Suppressor macrophage treated with lipopolysaccharide for 4 hours (primary cell): ENCODE measurements at regions not wholly inside any gene's neighbourhood (a gene's known extent, or its start where the extent isn't known, plus 50 kb on each side); places are given as distances from the start of the nearest gene placed in this dataset.
"Not testable (repeated sequence)": the region's sequence is repeated elsewhere in the genome, so short reads cannot be mapped to it uniquely, and the experiment has no call there.

Experiments used
- DNase-seq: peaks from one replicate; pipeline ENCODE4 v3.0.0-alpha.2; 2020

DNA sequence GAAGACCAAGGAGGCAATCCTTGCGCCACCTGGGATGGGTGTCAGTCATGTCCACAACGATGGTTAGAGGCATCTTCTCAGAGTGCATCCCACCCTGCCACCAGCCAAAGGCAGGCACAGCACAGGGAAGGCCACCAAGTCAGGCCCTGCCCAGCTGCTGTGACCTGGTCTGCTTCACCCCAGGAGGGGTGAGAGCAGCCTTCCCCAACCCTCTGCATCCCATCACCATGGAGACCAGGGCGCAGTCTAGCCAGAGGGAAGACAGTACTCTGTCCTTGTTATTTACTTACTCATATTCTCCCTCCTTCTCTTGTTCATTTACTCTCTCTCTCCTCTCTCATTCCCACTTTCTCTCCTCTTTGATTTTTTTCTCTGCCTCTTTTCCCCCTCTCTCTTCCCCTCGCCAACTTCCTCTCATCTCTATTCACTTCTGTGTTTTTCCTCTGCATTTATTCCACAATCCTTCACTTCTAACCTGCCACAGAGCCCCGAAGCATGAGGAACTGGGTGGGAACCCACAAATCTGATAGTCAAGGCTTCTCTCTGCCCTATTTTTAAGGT is 749.4 kb downstream of the UQCRFS1 start:
- DNase-seq, result no peak

DNA sequence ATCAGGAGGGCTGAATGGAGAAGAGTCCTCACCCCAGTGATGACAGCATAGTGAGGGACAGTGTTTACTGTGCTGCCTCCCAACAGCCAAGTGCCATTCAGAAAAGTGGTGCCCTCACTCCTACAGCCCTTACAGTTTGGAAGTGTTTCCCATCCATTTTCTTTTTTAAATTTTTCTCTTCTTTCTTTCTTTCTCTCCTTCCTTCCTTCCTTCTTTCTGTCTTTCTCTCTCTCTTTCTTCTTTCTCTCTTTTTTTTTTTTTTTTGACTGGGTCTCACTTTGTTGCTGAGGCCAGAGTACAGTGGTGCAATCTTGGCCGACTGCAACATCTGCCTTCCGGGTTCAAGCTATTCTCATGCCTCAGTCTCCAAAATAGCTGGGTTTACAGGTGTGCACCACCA is 755.3 kb downstream of the UQCRFS1 start:
- no peak for DNase-seq

DNA sequence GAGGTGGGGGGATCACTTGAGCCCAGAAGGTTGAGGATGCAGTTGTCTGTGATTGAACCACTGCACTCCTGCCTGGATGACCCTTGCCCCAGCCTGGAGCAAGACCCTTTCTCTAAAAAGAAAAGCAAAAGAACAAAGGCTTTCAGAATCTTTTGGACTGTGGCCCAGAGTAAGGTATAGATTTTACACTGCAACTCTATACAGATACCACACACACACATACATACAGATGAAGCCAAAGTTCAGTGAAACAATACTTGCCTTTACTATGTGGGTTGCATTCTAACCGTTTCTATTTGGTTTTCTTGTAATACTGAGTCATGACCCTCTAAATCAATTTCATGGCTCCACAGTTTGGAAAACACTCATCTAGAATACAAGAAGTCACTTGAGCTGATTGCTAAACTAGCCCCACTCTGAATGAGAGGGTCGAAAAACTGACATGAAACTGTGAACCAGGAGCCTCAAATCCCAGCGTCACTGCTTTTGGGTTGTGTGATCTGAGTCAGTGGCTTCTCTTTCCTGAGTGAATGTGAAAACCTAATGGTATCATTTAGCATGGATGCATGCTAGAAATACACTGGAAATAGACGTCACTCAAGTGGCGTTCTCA is 756.1 kb downstream of the UQCRFS1 start:
- DNase-seq, result no peak

DNA sequence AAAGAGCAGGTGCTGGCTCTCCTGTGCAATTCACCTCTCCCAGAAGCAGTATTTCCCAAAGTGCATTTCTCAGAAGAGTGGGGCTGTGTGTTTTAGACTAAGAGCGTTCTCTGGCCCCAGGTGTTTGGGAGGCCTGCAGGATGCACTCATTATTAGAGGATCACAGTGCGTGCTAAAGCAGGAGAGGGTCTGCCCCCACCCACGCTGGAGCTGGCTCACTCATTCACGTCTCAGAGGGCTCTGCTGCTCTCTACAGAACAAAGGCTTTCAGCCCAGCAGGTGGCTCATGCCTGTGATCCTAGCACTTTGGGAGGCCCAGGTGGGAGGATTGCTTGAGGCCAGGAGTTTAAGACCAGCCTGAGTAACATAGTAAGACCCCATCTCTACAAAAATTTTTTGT is 756.7 kb downstream of the UQCRFS1 start:
- DNase-seq, result no peak

DNA sequence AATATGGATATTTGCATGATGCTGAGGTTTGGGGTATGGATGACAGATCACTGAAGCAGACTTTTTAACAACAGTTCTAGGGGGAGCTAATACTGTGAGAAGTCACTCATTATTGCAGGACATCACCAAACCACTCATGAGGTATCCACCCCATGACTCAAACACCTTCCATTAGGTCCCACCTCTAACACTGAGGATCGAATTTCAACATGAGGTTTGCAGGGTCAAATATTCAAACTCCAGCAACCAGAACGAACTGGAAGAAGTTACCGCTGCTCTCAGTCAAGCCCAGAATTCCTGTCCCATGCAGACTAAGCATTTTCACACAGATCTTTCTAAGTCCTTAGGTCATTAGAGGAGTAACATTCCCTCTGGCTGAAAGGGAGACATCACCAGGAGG is 758.9 kb downstream of the UQCRFS1 start:
- no peak for DNase-seq

DNA sequence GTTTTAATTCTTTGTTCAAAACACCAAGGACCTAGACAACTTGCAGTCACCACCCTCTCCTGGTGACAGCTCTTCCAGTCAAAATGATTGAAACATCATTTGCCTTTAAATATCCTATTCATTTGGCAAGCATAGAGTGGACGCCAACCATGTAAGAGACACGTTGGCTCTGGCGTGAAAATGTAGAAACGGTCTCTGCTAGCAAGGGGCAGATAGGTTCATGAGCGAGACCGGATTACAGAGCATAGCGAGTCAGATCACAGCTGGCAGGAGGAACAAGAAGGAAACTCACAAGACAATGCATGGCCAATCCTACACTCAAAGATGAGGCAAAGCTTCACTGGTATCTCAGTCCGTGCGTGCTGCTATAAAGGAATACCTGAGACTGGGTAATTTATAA is 759.5 kb downstream of the UQCRFS1 start:
- DNase-seq, result no peak

DNA sequence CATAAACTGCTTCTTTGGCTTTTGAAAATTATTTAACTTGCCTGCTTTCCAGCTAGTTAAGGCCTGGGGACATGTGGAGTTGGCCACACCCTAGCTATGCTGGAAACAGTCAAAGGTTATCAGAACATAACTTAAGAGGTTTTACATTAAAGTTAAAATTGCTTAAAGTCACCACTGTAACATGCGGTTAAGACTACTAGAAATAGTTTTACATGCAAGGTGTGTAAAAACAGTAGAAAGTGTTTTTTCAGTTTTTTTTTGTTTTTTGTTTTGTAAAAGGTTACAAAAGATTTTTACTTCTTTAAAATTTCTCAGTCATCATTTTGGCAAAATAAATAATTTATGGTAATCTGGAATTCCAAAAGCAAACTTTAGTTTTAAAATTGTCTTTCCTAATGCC is 763.1 kb downstream of the UQCRFS1 start:
- DNase-seq, result no peak

DNA sequence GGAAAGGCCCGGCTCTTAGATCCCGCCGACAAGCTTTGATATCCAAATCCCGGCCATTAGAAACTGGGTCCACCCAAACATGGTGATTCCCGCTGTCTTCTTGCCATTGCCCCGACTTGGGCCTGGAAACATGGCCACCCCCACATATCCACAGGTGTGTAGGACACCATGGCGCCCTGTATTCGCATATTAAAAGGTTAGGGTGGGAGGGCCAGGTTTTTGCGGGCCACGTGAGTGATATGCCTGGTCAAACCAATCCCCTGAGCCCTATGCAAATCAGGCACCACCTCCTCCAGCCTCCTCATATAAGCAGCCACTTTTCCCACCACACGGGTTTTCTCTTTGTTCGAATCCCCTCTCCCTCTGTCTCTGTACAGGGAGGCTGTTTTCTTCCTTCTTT is 766.4 kb downstream of the UQCRFS1 start:
- DNase-seq, result no peak

DNA sequence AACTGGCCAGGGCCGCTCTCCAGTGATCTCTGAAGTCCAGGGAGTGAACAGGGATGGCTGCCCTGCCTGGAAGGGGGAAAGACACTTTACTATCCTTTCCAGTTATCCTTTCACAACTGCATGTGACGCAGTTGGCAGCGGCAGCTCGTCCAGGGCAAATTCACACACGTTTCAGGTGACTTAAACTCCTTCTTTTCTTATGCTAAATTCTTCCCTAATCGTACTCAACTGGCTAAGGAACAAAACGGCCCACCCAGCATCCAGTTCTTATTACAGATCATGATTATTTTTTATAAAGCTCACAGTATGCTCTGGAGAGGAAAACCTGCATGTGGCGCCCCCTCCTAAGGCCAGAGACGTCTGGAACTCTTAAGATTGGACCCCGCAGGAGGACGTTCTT is 767.1 kb downstream of the UQCRFS1 start:
- DNase-seq, result no peak

DNA sequence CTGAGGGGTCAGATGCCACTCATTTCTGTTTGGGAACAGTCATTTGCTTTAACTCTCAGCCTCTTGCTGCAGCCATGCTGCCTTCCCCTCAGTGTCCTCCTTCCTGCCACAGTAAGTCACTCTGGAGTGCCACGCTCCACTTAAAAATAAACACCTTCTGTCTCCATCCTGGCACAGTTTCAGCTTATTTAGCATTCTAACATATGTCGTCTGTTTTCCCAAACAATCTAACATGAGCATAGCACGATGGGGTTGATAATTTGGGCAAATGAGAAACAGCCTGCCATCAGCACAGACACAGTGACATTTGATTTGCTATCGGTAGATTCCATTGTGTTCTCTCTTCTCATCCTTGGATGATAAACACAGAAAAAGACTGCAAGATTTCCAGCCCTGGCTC is 768.6 kb downstream of the UQCRFS1 start:
- DNase-seq, result no peak

DNA sequence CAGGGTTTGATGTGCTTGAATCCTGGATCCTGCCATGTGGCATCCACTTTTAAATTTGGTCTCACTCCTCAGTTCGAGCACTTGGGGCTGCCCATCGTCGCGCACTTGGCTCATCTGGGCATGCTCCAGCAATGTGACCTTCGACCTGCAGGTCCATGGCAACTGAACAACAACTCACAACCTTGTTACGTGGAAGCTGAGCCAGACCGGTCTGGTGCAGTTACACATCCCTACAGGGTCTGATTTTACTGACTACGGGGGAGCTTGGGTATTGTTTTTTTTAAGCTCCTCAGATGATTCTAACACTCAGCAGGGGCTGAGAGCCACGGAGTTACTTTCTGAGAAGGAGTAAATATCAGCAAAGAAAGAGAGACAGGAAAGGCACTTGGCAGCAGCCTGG is 769.6 kb downstream of the UQCRFS1 start:
- DNase-seq, result no peak

DNA sequence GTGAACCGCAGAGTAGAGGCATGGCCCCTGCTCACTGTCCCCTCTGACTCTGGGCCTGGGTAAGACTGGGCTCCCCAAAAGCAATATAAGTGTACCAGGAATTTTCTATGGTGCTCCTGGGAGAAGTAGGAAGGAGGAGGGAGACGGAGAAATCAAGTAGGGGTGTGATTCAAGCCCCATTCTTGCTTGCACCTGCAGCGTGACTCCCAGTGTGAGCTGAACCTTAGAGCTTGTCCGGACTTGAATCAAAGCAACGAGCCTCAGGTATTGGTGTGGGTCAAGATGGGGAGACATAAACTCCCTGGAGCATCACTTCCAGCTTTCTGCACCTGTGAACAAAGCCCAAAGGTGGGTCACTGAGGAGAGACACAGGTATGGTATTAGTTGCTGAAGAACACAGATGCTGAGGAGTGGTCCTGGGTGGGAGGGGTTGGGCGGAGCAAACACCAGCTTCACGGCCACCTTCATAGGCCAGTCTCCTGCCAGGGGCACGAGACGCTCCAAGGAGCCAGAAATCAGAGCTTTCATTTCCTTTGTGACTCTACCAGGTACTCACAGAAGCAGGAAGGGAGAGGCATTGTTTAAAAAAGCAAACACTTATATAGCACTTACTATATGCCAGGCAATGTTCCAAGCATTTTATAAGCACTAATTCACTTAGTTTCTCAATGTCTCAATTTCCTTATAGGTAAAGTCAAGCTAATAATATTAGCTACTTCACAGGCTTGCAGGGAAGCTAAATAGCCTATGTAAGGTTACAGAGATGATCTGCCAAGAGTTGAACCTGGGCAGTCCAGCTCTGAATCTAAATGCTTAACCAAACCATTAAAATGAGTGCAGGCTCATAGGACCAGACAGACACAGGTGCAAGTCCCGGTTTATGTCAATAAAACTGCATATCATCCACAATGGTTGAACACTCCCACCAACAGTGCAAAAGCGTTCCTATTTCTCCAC is 775.3 kb downstream of the UQCRFS1 start:
- DNase-seq, result no peak

DNA sequence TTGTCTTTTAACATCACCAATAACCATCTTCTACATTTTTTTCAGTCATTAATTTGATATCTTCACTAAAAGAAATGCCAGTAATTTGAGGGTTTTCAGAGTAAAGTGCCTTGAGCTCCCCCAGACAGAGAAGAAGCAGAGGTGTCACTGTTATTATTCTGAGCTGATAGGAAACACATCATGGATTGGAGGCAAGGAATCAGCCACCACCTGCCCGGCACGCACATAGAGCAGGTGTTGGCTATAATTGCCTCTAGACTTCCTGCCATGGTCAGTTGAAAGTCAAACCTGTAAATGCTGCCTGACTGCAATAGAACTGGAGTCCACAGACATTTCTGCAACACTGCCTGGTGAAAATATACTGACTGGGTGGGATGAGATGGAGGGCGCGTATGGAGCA is 776.6 kb downstream of the UQCRFS1 start:
- no peak for DNase-seq

DNA sequence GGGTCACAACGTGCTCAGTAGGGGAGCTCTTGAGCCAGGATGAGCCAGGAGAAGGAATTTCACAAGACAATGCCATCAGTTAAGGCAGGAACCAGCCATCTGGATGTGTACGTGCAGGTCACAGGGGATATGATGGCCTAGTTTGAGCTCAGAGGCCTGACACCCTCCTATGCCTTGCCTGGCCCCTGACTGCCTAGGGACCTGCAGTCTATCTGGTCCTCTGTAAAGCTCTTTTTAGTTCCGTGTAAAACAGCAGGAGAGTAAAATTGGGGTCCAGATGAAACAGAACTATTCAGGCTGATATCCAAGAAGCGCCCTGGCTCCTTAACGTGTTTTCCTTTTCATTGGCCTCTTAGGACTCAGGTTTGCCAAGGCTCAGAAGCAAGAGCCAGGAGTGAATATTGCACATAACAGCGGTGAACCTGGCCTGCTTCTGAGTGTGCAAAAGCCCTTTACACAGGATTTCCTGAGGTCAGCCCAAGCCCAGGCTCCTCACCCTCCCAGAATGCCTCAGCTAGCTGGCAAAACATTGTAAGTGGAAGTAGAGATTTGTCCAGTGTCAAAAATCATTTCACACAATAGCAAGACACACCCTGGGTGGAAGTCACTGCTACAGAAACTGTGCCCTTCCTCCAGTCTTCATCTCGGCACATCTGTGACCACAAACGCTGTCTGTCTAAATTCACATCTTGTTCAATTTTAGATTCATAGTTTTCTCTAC is 777.2 kb downstream of the UQCRFS1 start:
- no peak for DNase-seq

DNA sequence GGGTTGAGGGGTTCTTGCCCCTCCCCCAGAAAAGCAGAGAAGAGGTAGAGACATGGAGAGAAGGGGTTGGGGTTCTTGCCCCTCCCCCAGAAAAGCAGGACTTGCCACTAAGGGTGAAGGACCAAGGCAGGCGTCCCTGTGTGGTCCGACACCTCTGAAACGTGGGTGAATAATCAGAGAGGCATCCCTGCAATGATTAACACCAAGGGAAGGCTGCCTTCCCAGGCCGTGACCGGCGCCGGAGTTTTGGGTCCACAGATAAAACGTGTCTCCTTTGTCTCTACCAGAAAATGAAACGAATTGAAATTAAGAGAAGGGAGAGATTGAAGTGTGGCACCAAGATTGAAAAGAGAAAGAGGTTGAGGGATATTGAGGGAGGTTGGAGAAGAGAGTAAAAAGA is 778.2 kb downstream of the UQCRFS1 start:
- DNase-seq, result not testable (repeated sequence)

DNA sequence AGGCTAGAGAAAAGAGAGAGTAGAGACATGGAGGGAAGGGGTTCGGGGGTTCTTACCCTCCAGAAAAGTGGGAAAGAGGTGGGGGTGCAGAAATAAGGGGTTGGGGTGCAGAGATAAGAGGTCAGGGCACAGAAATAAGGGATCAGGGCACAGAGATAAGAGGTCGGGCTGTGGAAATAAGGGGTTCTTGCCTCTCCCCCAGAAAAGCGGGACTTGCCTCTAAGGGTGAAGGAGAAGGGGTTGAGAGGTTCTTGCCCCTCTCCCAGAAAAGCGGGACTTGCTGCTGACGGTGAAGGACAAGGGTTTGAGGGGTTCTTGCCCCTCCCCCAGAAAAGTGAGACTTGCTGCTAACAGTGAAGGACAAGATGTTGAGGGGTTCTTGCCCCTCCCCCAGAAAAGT is 778.6 kb downstream of the UQCRFS1 start:
- DNase-seq, result not testable (repeated sequence)

DNA sequence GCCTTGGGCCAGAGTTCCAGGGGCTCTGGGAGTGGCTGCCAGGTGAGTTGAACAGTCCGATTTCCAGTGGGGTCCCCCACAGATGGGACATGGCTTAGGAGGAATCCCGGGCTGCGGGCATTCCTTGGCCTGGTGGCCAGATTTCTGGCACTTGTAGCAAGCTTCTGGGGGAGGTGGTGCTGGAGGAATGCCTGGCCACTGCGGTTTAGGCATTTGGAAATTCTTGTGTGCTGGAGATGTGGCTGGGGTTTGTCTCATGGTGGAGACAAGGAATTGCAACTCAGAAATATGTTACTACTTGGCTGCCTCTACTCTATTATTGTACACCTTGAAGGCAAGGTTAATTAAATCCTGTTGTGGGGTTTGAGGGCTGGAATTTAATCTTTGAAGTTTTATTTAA is 779.8 kb downstream of the UQCRFS1 start:
- DNase-seq, result not testable (repeated sequence)

DNA sequence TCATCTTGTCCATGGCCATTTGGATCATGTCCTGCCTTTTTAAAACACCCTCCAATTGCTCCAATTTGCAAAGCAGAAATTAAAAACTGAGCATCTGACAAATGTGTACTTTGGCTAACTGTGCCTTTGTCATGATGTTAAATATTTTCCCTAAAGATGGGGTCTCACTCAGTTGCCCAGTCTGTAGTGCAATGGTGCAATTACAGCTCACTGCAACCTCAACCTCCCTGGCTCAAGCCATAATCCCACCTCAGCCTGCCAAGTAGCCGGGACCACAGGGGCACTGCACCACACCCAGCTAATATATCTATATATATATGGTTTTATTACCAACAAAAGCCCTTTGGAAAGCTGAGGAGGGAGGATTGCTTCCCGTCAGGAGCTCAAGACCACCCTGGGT is 782.7 kb downstream of the UQCRFS1 start:
- no peak for DNase-seq

DNA sequence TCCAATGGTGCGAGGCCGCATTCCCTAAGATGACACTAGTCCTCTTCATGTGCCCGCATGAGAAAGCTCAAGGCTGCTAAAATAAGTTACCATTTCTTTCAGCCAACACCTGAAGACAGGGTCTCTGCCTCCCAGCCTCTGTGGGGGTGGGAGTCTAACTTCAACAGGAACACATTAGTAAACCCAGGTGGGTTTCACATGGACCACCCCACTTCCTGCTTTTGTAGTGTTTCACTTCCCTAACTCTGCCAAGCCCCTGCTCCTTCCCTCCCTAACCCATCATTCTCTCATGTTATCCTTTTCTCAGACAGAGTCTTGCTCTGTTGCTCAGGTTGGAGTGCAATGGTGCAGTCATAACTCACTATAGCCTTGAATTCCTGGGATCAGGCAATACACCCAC is 783.6 kb downstream of the UQCRFS1 start:
- DNase-seq, result no peak

DNA sequence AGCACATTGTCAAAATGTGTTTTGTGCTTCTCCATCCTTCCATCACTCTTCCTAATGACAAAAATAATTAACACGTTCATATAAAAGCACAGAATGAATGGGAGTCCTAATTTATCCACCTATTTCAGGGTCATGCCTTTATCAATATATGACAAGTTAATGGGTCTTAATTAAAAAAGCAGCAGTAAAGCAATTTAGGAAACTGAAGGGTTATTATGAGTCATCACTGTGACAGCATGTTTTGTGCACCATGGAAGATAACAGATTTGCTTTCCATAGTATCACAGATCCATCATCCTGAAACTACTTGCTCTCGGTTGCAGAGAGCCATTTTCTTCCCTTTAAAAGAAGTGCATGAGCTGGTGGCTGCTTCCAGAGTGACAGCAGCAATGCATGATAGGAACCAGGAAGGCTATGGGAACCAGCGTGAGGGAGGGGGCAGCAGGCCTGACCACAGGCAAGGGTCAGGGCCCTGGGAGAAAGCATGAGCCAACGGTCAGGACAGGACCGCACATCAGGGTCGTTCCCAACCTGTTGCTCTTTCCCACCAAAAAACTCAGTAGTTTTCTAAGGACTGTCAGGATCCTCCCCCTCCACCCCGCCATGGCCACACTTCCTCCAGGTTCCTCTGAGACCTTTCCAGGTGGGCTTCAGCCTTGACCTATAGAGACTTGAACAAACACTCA is 784.1 kb downstream of the UQCRFS1 start:
- DNase-seq, result no peak

DNA sequence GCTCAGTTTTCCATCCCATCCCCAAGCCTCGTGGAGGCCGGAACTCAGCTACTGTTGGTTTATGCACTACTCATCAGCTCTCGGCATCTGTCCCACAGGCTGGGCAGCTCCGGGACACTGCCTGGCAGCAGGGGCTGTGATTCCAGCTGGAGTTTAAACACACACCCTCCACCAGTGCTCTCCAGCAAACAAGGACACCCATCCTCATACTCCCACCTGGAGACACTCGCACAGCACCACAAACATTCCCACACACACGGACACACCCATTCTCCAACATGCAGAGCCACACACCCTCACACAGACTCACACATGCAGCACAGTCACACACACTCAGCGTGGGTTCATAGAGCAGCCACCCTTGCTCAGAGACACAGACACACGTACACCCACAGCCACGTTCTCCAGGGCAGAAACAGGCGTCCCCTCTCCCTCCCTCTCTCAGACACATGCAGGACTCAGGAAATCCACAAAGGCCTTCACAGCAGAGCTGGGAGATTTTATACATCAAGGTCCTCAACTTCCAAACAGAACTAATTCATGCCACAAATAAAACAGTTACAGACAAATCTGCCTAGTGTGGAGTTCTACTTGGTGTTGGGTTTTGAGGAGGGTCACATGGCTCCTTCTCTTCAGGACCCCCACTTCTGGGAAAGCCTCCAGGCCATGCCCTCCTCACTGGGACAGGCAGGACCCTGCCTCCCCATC is 785.4 kb downstream of the UQCRFS1 start:
- no peak for DNase-seq

DNA sequence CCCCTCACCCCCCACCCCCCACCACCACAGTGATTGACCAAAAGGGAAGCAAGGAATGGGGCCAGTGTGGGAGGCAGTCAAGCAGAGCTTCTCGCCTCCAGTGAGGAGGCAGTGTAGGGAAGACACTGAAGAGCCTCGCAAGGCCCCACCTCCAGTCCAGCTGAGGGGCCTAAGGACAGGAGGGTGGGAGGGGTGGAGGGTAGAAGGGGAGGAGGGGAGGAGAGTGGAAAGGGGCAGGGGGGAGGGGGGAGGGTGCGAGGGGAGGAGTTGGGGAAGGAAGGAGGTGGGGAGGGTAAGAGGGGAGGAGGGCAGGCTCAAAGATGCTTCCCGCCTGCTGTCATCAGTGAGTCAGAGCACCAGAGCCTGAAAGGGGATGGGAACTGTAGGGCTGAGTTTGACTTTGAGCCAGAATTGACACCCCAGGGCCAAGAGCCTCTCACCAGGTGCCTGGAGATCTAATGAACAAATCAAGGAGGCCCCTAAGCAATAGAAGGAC is 786.2 kb downstream of the UQCRFS1 start:
- DNase-seq, result no peak
